ENCODE measurements at regions not wholly inside any gene's neighbourhood (a gene's known extent, or its start where the extent isn't known, plus 50 kb on each side); places are given as distances from the start of the nearest gene placed in this dataset.

GRCh38 chr2:176461809-176462670 is 192.8 kb downstream of the MTX2 start:
- TF ChIP-seq POLR2A (IDR thresholded peaks at IDR 0.05) (no peak), CTCF (IDR thresholded peaks at IDR 0.05) (no peak)
